Liver (tissue), 3 donors: ENCODE measurements at regions not wholly inside any gene's neighbourhood (a gene's known extent, or its start where the extent isn't known, plus 50 kb on each side); places are given as distances from the start of the nearest gene placed in this dataset.

Experiments used
- ATF3 ChIP-seq: IDR thresholded peaks from 2 replicates; pipeline ENCODE4 v1.6.1; 2016; ENCODE audit warnings: antibody characterized with exemption
- CTCF ChIP-seq: fragments of 150-350 bp; IDR thresholded peaks from 2 replicates; pipeline ENCODE4 v1.5.1; 2017; ENCODE audit warnings: improper control_type of control experiment, low read depth, low read length; ENCODE audit not compliant: missing input control
- FOXA2 ChIP-seq: IDR thresholded peaks from 2 replicates; pipeline ENCODE4 v1.6.1; 2016; ENCODE audit warnings: antibody characterized with exemption
- MAX ChIP-seq: IDR thresholded peaks from 2 replicates; pipeline ENCODE4 v1.6.1; 2016; ENCODE audit warnings: antibody characterized with exemption
- TAF1 ChIP-seq: conservative IDR thresholded peaks from 2 replicates; pipeline ENCODE4 v1.6.1; 2016; ENCODE audit warnings: antibody characterized with exemption, mild to moderate bottlenecking
- ZBTB33 ChIP-seq: IDR thresholded peaks from 2 replicates; pipeline ENCODE4 v1.6.1; 2016; ENCODE audit warnings: antibody characterized with exemption
- donor health status: healthy.
- donor health status: healthy.

GRCh38 chr7:434891-435629 lies 84.6 kb downstream of the PDGFA start:
- no peak for TF ChIP-seq CTCF
- TF ChIP-seq ATF3 = no peak
- no peak for TF ChIP-seq MAX
- TF ChIP-seq TAF1 = no peak
- no peak for TF ChIP-seq FOXA2
- TF ChIP-seq ZBTB33 = no peak
